ENCODE measurements at regions not wholly inside any gene's neighbourhood (a gene's known extent, or its start where the extent isn't known, plus 50 kb on each side); places are given as distances from the start of the nearest gene placed in this dataset.

GRCh38 chrX:20739038-20739745 lies 472.5 kb upstream of the RPS6KA3 start:
- TF ChIP-seq JUND (IDR thresholded peaks at IDR 0.05; ENCODE audit: low read depth): no peak
- in situ Hi-C loops (cut with HindIII; ENCODE audit: low pct_unique_long_range_greater_than_20kb, low sequenced_read_pairs): no loop called here
- no peak for DNase-seq (ENCODE audit: low read depth in 1 of 2, low spot score in 1 of 2)

- DNase-seq (ENCODE audit: low read depth in 1 of 2, low spot score in 1 of 2): no peak
- in situ Hi-C loops (cut with HindIII; ENCODE audit: low pct_unique_long_range_greater_than_20kb, low sequenced_read_pairs): no loop called here
- no peak for TF ChIP-seq JUND (IDR thresholded peaks at IDR 0.05; ENCODE audit: low read depth)
These were observed 462.7 kb upstream of the RPS6KA3 start for GRCh38 chrX:20729416-20729815.

GRCh38 chrX:20727447-20727846 lies 460.7 kb upstream of the RPS6KA3 start:
- no peak for DNase-seq (ENCODE audit: low read depth in 1 of 2, low spot score in 1 of 2)
- in situ Hi-C loops (cut with HindIII; ENCODE audit: low pct_unique_long_range_greater_than_20kb, low sequenced_read_pairs): no loop called here
- no peak for TF ChIP-seq JUND (IDR thresholded peaks at IDR 0.05; ENCODE audit: low read depth)

GRCh38 chrX:20720954-20721626 lies 454.4 kb upstream of the RPS6KA3 start:
- in situ Hi-C loops (cut with HindIII; ENCODE audit: low pct_unique_long_range_greater_than_20kb, low sequenced_read_pairs): no loop called here
- no peak for TF ChIP-seq JUND (IDR thresholded peaks at IDR 0.05; ENCODE audit: low read depth)
- DNase-seq (ENCODE audit: low read depth in 1 of 2, low spot score in 1 of 2): no peak

GRCh38 chrX:20718592-20719380 lies 452.1 kb upstream of the RPS6KA3 start:
- TF ChIP-seq JUND (IDR thresholded peaks at IDR 0.05; ENCODE audit: low read depth): no peak
- in situ Hi-C loops (cut with HindIII; ENCODE audit: low pct_unique_long_range_greater_than_20kb, low sequenced_read_pairs): no loop called here
- no peak for DNase-seq (ENCODE audit: low read depth in 1 of 2, low spot score in 1 of 2)

GRCh38 chrX:20715176-20715575 lies 448.5 kb upstream of the RPS6KA3 start:
- in situ Hi-C loops (cut with HindIII; ENCODE audit: low pct_unique_long_range_greater_than_20kb, low sequenced_read_pairs): no loop called here
- no peak for TF ChIP-seq JUND (IDR thresholded peaks at IDR 0.05; ENCODE audit: low read depth)
- no peak for DNase-seq (ENCODE audit: low read depth in 1 of 2, low spot score in 1 of 2)

- no peak for TF ChIP-seq JUND (IDR thresholded peaks at IDR 0.05; ENCODE audit: low read depth)
- in situ Hi-C loops (cut with HindIII; ENCODE audit: low pct_unique_long_range_greater_than_20kb, low sequenced_read_pairs): no loop called here
- no peak for DNase-seq (ENCODE audit: low read depth in 1 of 2, low spot score in 1 of 2)
These were observed 446.1 kb upstream of the RPS6KA3 start for GRCh38 chrX:20712811-20713210.

GRCh38 chrX:20711366-20711765 lies 444.7 kb upstream of the RPS6KA3 start:
- no peak for DNase-seq (ENCODE audit: low read depth in 1 of 2, low spot score in 1 of 2)
- in situ Hi-C loops (cut with HindIII; ENCODE audit: low pct_unique_long_range_greater_than_20kb, low sequenced_read_pairs): no loop called here
- TF ChIP-seq JUND (IDR thresholded peaks at IDR 0.05; ENCODE audit: low read depth): no peak

GRCh38 chrX:20693078-20693477 lies 426.4 kb upstream of the RPS6KA3 start:
- in situ Hi-C loops (cut with HindIII; ENCODE audit: low pct_unique_long_range_greater_than_20kb, low sequenced_read_pairs): no loop called here
- DNase-seq (ENCODE audit: low read depth in 1 of 2, low spot score in 1 of 2): no peak
- no peak for TF ChIP-seq JUND (IDR thresholded peaks at IDR 0.05; ENCODE audit: low read depth)

- no peak for DNase-seq (ENCODE audit: low read depth in 1 of 2, low spot score in 1 of 2)
- in situ Hi-C loops (cut with HindIII; ENCODE audit: low pct_unique_long_range_greater_than_20kb, low sequenced_read_pairs): no loop called here
- TF ChIP-seq JUND (IDR thresholded peaks at IDR 0.05; ENCODE audit: low read depth): no peak
These were observed 419.5 kb upstream of the RPS6KA3 start for GRCh38 chrX:20686256-20686655.

GRCh38 chrX:20685652-20686051 lies 418.9 kb upstream of the RPS6KA3 start:
- TF ChIP-seq JUND (IDR thresholded peaks at IDR 0.05; ENCODE audit: low read depth): no peak
- no peak for DNase-seq (ENCODE audit: low read depth in 1 of 2, low spot score in 1 of 2)
- in situ Hi-C loops (cut with HindIII; ENCODE audit: low pct_unique_long_range_greater_than_20kb, low sequenced_read_pairs): no loop called here

- in situ Hi-C loops (cut with HindIII; ENCODE audit: low pct_unique_long_range_greater_than_20kb, low sequenced_read_pairs): no loop called here
- DNase-seq (ENCODE audit: low read depth in 1 of 2, low spot score in 1 of 2): no peak
- TF ChIP-seq JUND (IDR thresholded peaks at IDR 0.05; ENCODE audit: low read depth): no peak
These were observed 415.0 kb upstream of the RPS6KA3 start for GRCh38 chrX:20681683-20682082.

- TF ChIP-seq JUND (IDR thresholded peaks at IDR 0.05; ENCODE audit: low read depth): no peak
- in situ Hi-C loops (cut with HindIII; ENCODE audit: low pct_unique_long_range_greater_than_20kb, low sequenced_read_pairs): no loop called here
These were observed 414.3 kb upstream of the RPS6KA3 start for GRCh38 chrX:20680998-20681397.

More at GRCh38 chrX:20680998-20681397, 414.3 kb upstream of the RPS6KA3 start:
- DNase-seq (ENCODE audit: low read depth in 1 of 2, low spot score in 1 of 2): no peak
